Parathyroid adenoma (tissue), 2 donors: ENCODE measurements at regions not wholly inside any gene's neighbourhood (a gene's known extent, or its start where the extent isn't known, plus 50 kb on each side); places are given as distances from the start of the nearest gene placed in this dataset.

Experiments
- H2AFZ ChIP-seq: fragments of 300-600 bp; sonication (generic); one replicate; pipeline ENCODE4 v1.7.0; 2017; ENCODE audit warnings: antibody characterized with exemption, mild to moderate bottlenecking
- H3K27ac ChIP-seq: fragments of 300-600 bp; sonication (generic); one replicate; pipeline ENCODE4 v1.7.0; 2017
- H3K27me3 ChIP-seq: fragments of 300-600 bp; sonication (generic); one replicate; pipeline ENCODE4 v1.7.0; 2017; ENCODE audit warnings: low read length; ENCODE audit not compliant: control insufficient read depth, insufficient read depth
- H3K36me3 ChIP-seq: fragments of 300-600 bp; sonication (generic); one replicate; pipeline ENCODE4 v1.7.0; 2017; ENCODE audit warnings: low read length; ENCODE audit not compliant: control insufficient read depth, insufficient read depth
- H3K4me1 ChIP-seq: fragments of 300-600 bp; sonication (generic); one replicate; pipeline ENCODE4 v1.7.0; 2017; ENCODE audit warnings: control low read depth
- H3K4me2 ChIP-seq: fragments of 300-600 bp; sonication (generic); one replicate; pipeline ENCODE4 v1.7.0; 2017; ENCODE audit warnings: low read length
- H3K4me3 ChIP-seq: fragments of 300-600 bp; sonication (generic); one replicate; pipeline ENCODE4 v1.7.0; 2017; ENCODE audit warnings: low read depth, low read length
- H3K79me2 ChIP-seq: fragments of 300-600 bp; sonication (generic); one replicate; pipeline ENCODE4 v1.7.0; 2017; ENCODE audit warnings: control low read depth
- H3K9ac ChIP-seq: fragments of 300-600 bp; sonication (generic); one replicate; pipeline ENCODE4 v1.7.0; 2017; ENCODE audit warnings: mild to moderate bottlenecking
- H3K9me3 ChIP-seq: fragments of 300-600 bp; sonication (generic); one replicate; pipeline ENCODE4 v1.7.0; 2017; ENCODE audit warnings: low read length; ENCODE audit not compliant: control insufficient read depth
- CTCF ChIP-seq: fragments of 300-600 bp; sonication (generic); IDR thresholded peaks from one replicate; pipeline ENCODE4 v1.7.0; 2017; ENCODE audit warnings: antibody characterized with exemption, mild to moderate bottlenecking
- donor health status: primary hyperparathyroidism.

- Histone ChIP-seq H2AFZ (no peak overlapping the region), H3K4me2 (no peak overlapping the region), H3K9me3 (no peaks in the 10 kb centered on the region), H3K36me3 (no peaks in the 10 kb centered on the region), H3K27ac (no peak overlapping the region), H3K4me1 (no peaks in the 10 kb centered on the region), H3K4me3 (no peak overlapping the region), H3K27me3 (no peaks in the 10 kb centered on the region), H3K9ac (no peak overlapping the region), H3K79me2 (no peaks in the 10 kb centered on the region)
- no peak for TF ChIP-seq CTCF
Measured at GRCh38 chr2:158002079-158002478, 99.6 kb upstream of the UPP2 start.

GRCh38 chr2:157996799-157997198 is 104.9 kb upstream of the UPP2 start:
- Histone ChIP-seq H2AFZ (no peak overlapping the region), H3K4me2 (no peak overlapping the region), H3K9ac (no peak overlapping the region), H3K27ac (no peak overlapping the region), H3K36me3 (no peaks in the 10 kb centered on the region), H3K9me3 (no peaks in the 10 kb centered on the region), H3K4me1 (no peaks in the 10 kb centered on the region), H3K27me3 (no peaks in the 10 kb centered on the region), H3K79me2 (no peaks in the 10 kb centered on the region), H3K4me3 (no peak overlapping the region)
- TF ChIP-seq CTCF: no peak

- Histone ChIP-seq H3K4me2 (no peak overlapping the region), H3K9ac (no peak overlapping the region), H3K4me1 (no peaks in the 10 kb centered on the region), H2AFZ (no peak overlapping the region), H3K4me3 (no peak overlapping the region), H3K9me3 (no peaks in the 10 kb centered on the region), H3K27ac (no peak overlapping the region), H3K36me3 (no peaks in the 10 kb centered on the region), H3K79me2 (no peaks in the 10 kb centered on the region), H3K27me3 (no peaks in the 10 kb centered on the region)
- no peak for TF ChIP-seq CTCF
Measured at GRCh38 chr2:157995117-157995516, 106.6 kb upstream of the UPP2 start.

GRCh38 chr2:157991932-157992331 is 109.7 kb upstream of the UPP2 start:
- H3K4me3 ChIP-seq: no peak overlapping the region
- H3K9ac ChIP-seq: no peak overlapping the region
- H3K36me3 ChIP-seq: no peaks in the 10 kb centered on the region
- H3K4me1 ChIP-seq: no peaks in the 10 kb centered on the region
- no peaks in the 10 kb centered on the region for H3K79me2 ChIP-seq
- H3K27me3 ChIP-seq: no peaks in the 10 kb centered on the region
- no peak overlapping the region for H2AFZ ChIP-seq
- no peaks in the 10 kb centered on the region for H3K9me3 ChIP-seq
- TF ChIP-seq CTCF: no peak
- H3K27ac ChIP-seq: no peak overlapping the region
- H3K4me2 ChIP-seq: no peak overlapping the region

GRCh38 chr2:157990173-157990572 is 111.5 kb upstream of the UPP2 start:
- no peak for TF ChIP-seq CTCF
- no peak overlapping the region for H3K27ac ChIP-seq

More at GRCh38 chr2:157990173-157990572, 111.5 kb upstream of the UPP2 start:
- Histone ChIP-seq H3K79me2 (no peaks in the 10 kb centered on the region), H3K36me3 (no peaks in the 10 kb centered on the region), H3K9ac (no peak overlapping the region), H3K27me3 (no peaks in the 10 kb centered on the region), H3K4me3 (no peak overlapping the region), H3K4me1 (no peaks in the 10 kb centered on the region), H2AFZ (no peak overlapping the region), H3K9me3 (no peaks in the 10 kb centered on the region), H3K4me2 (no peak overlapping the region)
